WTC11 (cell line): ENCODE measurements at regions not wholly inside any gene's neighbourhood (a gene's known extent, or its start where the extent isn't known, plus 50 kb on each side); places are given as distances from the start of the nearest gene placed in this dataset.

Experiments
- CREB1 ChIP-seq: sonication (generic); formaldehyde crosslinking; IDR thresholded peaks from 2 replicates; pipeline ENCODE4 v1.8.0; 2023; ENCODE audit warnings: mild to moderate bottlenecking, missing genetic modification reagents
- GABPB1 ChIP-seq: sonication (generic); formaldehyde crosslinking; IDR thresholded peaks from 2 replicates; pipeline ENCODE4 v1.8.1; 2023; ENCODE audit warnings: mild to moderate bottlenecking, missing genetic modification reagents
- IRF2 ChIP-seq: sonication (generic); formaldehyde crosslinking; IDR thresholded peaks from 2 replicates; pipeline ENCODE4 v1.8.0; 2022; ENCODE audit warnings: low read depth, missing genetic modification reagents, borderline replicate concordance
- JUN ChIP-seq: sonication (generic); formaldehyde crosslinking; IDR thresholded peaks from 2 replicates; pipeline ENCODE4 v1.8.0; 2023; ENCODE audit warnings: mild to moderate bottlenecking, missing genetic modification reagents
- TEAD1 ChIP-seq: sonication (generic); formaldehyde crosslinking; IDR thresholded peaks from 2 replicates; pipeline ENCODE4 v1.8.0; 2022; ENCODE audit warnings: mild to moderate bottlenecking, missing genetic modification reagents
- ZNF416 ChIP-seq: fragments of 250-450 bp; sonication (Bioruptor Pico); IDR thresholded peaks from 2 replicates; pipeline ENCODE4 v1.9.0; 2021; ENCODE audit warnings: mild to moderate bottlenecking, inconsistent platforms
- ZNF423 ChIP-seq: fragments of 250-450 bp; sonication (Bioruptor Pico); IDR thresholded peaks from 2 replicates; pipeline ENCODE4 v2.1.2; 2022; ENCODE audit warnings: mild to moderate bottlenecking, moderate library complexity
- TF ChIP-seq, protein P1 (sequence below): fragments of 200-600 bp; IDR thresholded peaks from 2 replicates; pipeline ENCODE4 v1.8.0; 2022; ENCODE audit warnings: antibody characterized with exemption
- TF ChIP-seq, protein P2 (sequence below): sonication (generic); formaldehyde crosslinking; conservative IDR thresholded peaks from 2 replicates; pipeline ENCODE4 v1.8.1; 2022; ENCODE audit warnings: mild to moderate bottlenecking, missing genetic modification reagents
- TF ChIP-seq, protein P3 (sequence below): sonication (generic); formaldehyde crosslinking; IDR thresholded peaks from 2 replicates; pipeline ENCODE4 v1.8.1; 2022; ENCODE audit warnings: mild to moderate bottlenecking, moderate library complexity, missing genetic modification reagents
- TF ChIP-seq, protein P4 (sequence below): sonication (generic); formaldehyde crosslinking; IDR thresholded peaks from 2 replicates; pipeline ENCODE4 v1.8.1; 2022; ENCODE audit warnings: low read depth, missing genetic modification reagents, borderline replicate concordance
- TF ChIP-seq, protein P5 (sequence below): sonication (generic); formaldehyde crosslinking; IDR thresholded peaks from 2 replicates; pipeline ENCODE4 v1.8.1; 2022; ENCODE audit warnings: missing genetic modification reagents, borderline replicate concordance
- TF ChIP-seq, protein P6 (sequence below): sonication (generic); formaldehyde crosslinking; IDR thresholded peaks from 2 replicates; pipeline ENCODE4 v1.8.0; 2022; ENCODE audit warnings: mild to moderate bottlenecking, missing genetic modification reagents

DNA sequence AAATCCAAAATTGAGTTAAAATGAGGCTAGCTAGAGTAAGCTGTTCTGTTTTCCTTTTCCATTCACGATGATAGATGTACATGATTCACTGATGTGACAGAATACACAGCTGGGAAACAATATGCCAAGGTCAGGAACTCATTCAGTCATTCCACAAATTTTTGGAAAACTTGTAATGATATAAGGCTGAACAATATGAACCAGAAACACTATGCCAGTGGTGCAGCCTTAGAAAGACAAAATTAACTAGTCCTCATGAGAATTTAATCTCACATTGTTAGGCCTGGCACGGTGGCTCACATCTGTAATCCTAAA lies 50.0 kb upstream of the NDST3 start:
- TF ChIP-seq, protein P1, sequence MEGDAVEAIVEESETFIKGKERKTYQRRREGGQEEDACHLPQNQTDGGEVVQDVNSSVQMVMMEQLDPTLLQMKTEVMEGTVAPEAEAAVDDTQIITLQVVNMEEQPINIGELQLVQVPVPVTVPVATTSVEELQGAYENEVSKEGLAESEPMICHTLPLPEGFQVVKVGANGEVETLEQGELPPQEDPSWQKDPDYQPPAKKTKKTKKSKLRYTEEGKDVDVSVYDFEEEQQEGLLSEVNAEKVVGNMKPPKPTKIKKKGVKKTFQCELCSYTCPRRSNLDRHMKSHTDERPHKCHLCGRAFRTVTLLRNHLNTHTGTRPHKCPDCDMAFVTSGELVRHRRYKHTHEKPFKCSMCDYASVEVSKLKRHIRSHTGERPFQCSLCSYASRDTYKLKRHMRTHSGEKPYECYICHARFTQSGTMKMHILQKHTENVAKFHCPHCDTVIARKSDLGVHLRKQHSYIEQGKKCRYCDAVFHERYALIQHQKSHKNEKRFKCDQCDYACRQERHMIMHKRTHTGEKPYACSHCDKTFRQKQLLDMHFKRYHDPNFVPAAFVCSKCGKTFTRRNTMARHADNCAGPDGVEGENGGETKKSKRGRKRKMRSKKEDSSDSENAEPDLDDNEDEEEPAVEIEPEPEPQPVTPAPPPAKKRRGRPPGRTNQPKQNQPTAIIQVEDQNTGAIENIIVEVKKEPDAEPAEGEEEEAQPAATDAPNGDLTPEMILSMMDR = no peak
- TF ChIP-seq GABPB1 (CRISPR knock-in tag) = no peak
- TF ChIP-seq, protein P2, sequence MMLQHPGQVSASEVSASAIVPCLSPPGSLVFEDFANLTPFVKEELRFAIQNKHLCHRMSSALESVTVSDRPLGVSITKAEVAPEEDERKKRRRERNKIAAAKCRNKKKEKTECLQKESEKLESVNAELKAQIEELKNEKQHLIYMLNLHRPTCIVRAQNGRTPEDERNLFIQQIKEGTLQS (CRISPR knock-in tag) = no peak
- TF ChIP-seq JUN (CRISPR knock-in tag) = no peak
- no peak for TF ChIP-seq CREB1
- TF ChIP-seq, protein P3, sequence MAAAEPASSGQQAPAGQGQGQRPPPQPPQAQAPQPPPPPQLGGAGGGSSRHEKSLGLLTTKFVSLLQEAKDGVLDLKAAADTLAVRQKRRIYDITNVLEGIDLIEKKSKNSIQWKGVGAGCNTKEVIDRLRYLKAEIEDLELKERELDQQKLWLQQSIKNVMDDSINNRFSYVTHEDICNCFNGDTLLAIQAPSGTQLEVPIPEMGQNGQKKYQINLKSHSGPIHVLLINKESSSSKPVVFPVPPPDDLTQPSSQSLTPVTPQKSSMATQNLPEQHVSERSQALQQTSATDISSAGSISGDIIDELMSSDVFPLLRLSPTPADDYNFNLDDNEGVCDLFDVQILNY (CRISPR knock-in tag) = no peak
- no peak for TF ChIP-seq ZNF423 (CRISPR knock-in tag)
- TF ChIP-seq IRF2 (CRISPR knock-in tag) = no peak
- TF ChIP-seq, protein P4, sequence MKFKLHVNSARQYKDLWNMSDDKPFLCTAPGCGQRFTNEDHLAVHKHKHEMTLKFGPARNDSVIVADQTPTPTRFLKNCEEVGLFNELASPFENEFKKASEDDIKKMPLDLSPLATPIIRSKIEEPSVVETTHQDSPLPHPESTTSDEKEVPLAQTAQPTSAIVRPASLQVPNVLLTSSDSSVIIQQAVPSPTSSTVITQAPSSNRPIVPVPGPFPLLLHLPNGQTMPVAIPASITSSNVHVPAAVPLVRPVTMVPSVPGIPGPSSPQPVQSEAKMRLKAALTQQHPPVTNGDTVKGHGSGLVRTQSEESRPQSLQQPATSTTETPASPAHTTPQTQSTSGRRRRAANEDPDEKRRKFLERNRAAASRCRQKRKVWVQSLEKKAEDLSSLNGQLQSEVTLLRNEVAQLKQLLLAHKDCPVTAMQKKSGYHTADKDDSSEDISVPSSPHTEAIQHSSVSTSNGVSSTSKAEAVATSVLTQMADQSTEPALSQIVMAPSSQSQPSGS = no peak
- TF ChIP-seq ZNF416 (CRISPR knock-in tag) = no peak
- TF ChIP-seq TEAD1 (CRISPR knock-in tag) = no peak
- TF ChIP-seq, protein P5, sequence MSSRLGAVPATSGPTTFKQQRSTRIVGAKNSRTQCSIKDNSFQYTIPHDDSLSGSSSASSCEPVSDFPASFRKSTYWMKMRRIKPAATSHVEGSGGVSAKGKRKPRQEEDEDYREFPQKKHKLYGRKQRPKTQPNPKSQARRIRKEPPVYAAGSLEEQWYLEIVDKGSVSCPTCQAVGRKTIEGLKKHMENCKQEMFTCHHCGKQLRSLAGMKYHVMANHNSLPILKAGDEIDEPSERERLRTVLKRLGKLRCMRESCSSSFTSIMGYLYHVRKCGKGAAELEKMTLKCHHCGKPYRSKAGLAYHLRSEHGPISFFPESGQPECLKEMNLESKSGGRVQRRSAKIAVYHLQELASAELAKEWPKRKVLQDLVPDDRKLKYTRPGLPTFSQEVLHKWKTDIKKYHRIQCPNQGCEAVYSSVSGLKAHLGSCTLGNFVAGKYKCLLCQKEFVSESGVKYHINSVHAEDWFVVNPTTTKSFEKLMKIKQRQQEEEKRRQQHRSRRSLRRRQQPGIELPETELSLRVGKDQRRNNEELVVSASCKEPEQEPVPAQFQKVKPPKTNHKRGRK = no peak
- TF ChIP-seq, protein P6, sequence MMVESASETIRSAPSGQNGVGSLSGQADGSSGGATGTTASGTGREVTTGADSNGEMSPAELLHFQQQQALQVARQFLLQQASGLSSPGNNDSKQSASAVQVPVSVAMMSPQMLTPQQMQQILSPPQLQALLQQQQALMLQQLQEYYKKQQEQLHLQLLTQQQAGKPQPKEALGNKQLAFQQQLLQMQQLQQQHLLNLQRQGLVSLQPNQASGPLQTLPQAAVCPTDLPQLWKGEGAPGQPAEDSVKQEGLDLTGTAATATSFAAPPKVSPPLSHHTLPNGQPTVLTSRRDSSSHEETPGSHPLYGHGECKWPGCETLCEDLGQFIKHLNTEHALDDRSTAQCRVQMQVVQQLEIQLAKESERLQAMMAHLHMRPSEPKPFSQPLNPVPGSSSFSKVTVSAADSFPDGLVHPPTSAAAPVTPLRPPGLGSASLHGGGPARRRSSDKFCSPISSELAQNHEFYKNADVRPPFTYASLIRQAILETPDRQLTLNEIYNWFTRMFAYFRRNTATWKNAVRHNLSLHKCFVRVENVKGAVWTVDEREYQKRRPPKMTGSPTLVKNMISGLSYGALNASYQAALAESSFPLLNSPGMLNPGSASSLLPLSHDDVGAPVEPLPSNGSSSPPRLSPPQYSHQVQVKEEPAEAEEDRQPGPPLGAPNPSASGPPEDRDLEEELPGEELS (CRISPR knock-in tag) = no peak
